CD4-positive, alpha-beta T cell (primary cell): ENCODE measurements at regions not wholly inside any gene's neighbourhood (a gene's known extent, or its start where the extent isn't known, plus 50 kb on each side); places are given as distances from the start of the nearest gene placed in this dataset.

ENCODE experiments used
- ATAC-seq: fragments of 200-7000 bp; cut with Tn5 transposase; one replicate; pipeline ENCODE4 v1.10.0; 2022; ENCODE audit warnings: mild to moderate bottlenecking; ENCODE audit not compliant: poor library complexity
- CTCF ChIA-PET: fragments of 350-600 bp; sonication (Branson Sonifier 250); formaldehyde crosslinking; loops from one replicate; lab custom pipeline; 2021; ENCODE audit warnings: antibody characterized with exemption, inconsistent platforms; lab: Charles Lee
- POLR2A ChIA-PET: fragments of 350-600 bp; sonication (Branson Sonifier 250); formaldehyde crosslinking; loops from one replicate; lab custom pipeline; 2021; ENCODE audit warnings: antibody characterized with exemption, inconsistent platforms; lab: Charles Lee
- DNase-seq, 14 experiments: peaks; one replicate each; pipeline ENCODE4 v3.0.0-alpha.2; 2013 to 2020; ENCODE audit warnings: mixed read lengths in 2 of 14
- H3K27ac ChIP-seq, 2 donors: one replicate each; pipeline versions ENCODE4 v1.5.1 to v1.7.0; 2013; ENCODE audit warnings: low read length in 2 of 2, low read depth in 1 of 2, mild to moderate bottlenecking in 1 of 2
- H3K27me3 ChIP-seq, 2 experiments: 1 replicate in 1 of 2; 2 replicates in 1 of 2; pipeline versions ENCODE4 v1.6.1 to v1.7.0; 2013; ENCODE audit warnings: low read length in 2 of 2, control low read depth in 1 of 2, mild to moderate bottlenecking in 1 of 2, moderate library complexity in 1 of 2; ENCODE audit not compliant: insufficient read depth in 2 of 2, control insufficient read depth in 1 of 2
- H3K36me3 ChIP-seq: one replicate; pipeline ENCODE4 v1.6.1; 2013; ENCODE audit warnings: low read length, control low read depth; ENCODE audit not compliant: insufficient read depth
- H3K4me1 ChIP-seq: one replicate; pipeline ENCODE4 v1.6.1; 2013; ENCODE audit warnings: low read length, control low read depth; ENCODE audit not compliant: insufficient read depth
- H3K4me3 ChIP-seq: one replicate; pipeline ENCODE4 v1.5.1; 2013; ENCODE audit warnings: mild to moderate bottlenecking, low read length, moderate library complexity
- H3K9me3 ChIP-seq, 2 experiments: 1 replicate in 1 of 2; 2 replicates in 1 of 2; pipeline versions ENCODE4 v1.6.1 to v1.7.0; 2013; ENCODE audit warnings: low read length in 2 of 2, mild to moderate bottlenecking in 2 of 2, control low read depth in 1 of 2, moderate library complexity in 1 of 2; ENCODE audit not compliant: control insufficient read depth in 1 of 2, insufficient read depth in 1 of 2
- H3K27ac Mint-ChIP-seq: one replicate; pipeline ENCODE4 v1.8.0; 2020; ENCODE audit warnings: mixed read lengths
- H3K27me3 Mint-ChIP-seq: one replicate; pipeline ENCODE4 v1.8.0; 2021; ENCODE audit warnings: mixed read lengths
- H3K36me3 Mint-ChIP-seq: one replicate; pipeline ENCODE4 v1.8.0; 2021; ENCODE audit warnings: low read depth, mixed read lengths
- H3K4me1 Mint-ChIP-seq: one replicate; pipeline ENCODE4 v1.8.0; 2021; ENCODE audit warnings: low read depth, mixed read lengths
- H3K4me3 Mint-ChIP-seq: one replicate; pipeline ENCODE4 v1.8.0; 2020; ENCODE audit warnings: mild to moderate bottlenecking, mixed read lengths
- H3K9me3 Mint-ChIP-seq: one replicate; pipeline ENCODE4 v1.8.0; 2020; ENCODE audit warnings: mixed read lengths
- intact Hi-C, 2 experiments: fragments of 100-400 bp; cut with DNase I in 1 of 2; cut with micrococcal nuclease in 1 of 2; formaldehyde crosslinking; loops; one replicate each; pipeline versions ENCODE4 v1.15.1 to v1.9.0; 2023 to 2025; cut with DNase I, micrococcal nuclease
- TF ChIP-seq, protein P1 (sequence below): fragments of 200-600 bp; IDR thresholded peaks from one replicate; pipeline ENCODE4 v1.8.0; 2022; ENCODE audit warnings: antibody characterized with exemption, mild to moderate bottlenecking

DNA sequence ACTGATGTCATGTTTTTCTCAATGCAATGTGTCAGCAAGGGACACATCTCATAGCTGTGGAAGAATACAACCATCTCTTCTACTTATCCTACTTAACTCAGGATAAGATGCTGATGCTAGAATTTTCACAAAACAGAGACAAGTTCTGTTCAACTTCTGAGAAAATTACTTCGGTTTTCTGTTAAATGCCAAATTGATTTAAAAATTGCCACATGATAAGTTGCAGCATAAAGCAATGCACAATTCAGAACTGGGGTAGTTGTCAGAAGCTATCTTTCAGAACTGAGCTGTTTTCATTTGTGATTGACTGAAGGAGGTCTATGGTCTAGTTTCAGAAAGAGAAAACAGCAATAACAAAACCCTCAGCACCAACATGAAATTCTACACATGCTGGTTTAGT, 954.8 kb upstream of the C9orf72 start:
- H3K4me1 ChIP-seq: no peaks in the 10 kb centered on the region
- no peaks in the 10 kb centered on the region for H3K4me1 Mint-ChIP-seq
- H3K9me3 Mint-ChIP-seq: peaks cover 5% of the 10 kb centered on the region
- TF ChIP-seq, protein P1, sequence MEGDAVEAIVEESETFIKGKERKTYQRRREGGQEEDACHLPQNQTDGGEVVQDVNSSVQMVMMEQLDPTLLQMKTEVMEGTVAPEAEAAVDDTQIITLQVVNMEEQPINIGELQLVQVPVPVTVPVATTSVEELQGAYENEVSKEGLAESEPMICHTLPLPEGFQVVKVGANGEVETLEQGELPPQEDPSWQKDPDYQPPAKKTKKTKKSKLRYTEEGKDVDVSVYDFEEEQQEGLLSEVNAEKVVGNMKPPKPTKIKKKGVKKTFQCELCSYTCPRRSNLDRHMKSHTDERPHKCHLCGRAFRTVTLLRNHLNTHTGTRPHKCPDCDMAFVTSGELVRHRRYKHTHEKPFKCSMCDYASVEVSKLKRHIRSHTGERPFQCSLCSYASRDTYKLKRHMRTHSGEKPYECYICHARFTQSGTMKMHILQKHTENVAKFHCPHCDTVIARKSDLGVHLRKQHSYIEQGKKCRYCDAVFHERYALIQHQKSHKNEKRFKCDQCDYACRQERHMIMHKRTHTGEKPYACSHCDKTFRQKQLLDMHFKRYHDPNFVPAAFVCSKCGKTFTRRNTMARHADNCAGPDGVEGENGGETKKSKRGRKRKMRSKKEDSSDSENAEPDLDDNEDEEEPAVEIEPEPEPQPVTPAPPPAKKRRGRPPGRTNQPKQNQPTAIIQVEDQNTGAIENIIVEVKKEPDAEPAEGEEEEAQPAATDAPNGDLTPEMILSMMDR: no peak
- H3K27me3 Mint-ChIP-seq: no peaks in the 10 kb centered on the region
- H3K27ac ChIP-seq: no peak overlapping the region
- H3K4me3 Mint-ChIP-seq: no peak overlapping the region
- DNase-seq (no peak), ATAC-seq (no peak)
- ChIA-PET CTCF (no interaction called here), POLR2A (no interaction called here)
- peaks cover 0 to 4% of the 10 kb centered on the region in 2 experiments for H3K9me3 ChIP-seq
- H3K4me3 ChIP-seq: no peak overlapping the region
- H3K36me3 ChIP-seq: no peaks in the 10 kb centered on the region
- no peaks in the 10 kb centered on the region for H3K36me3 Mint-ChIP-seq
- intact Hi-C loops: no loop called here
- no peak overlapping the region for H3K27ac Mint-ChIP-seq
- H3K27me3 ChIP-seq: no peaks in the 10 kb centered on the region

DNA sequence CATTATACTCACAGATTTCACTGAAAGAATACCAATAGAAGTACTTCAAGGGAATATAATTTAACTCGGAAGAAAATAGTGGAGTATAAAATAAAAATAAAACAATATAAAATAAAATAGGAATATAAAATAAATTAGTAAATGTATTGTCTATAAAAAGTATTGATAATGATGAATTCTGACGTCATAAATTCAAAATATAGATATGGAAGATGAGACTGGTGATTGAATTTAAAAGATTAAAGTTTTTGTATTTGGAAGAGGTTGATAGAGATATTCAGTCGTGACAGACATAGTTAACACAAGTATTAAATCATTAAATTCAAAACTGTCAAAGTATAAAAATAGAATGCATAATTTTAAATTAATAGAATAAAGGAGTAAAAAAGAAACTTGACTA, 964.9 kb upstream of the C9orf72 start:
- Histone ChIP-seq H3K4me3 (no peak overlapping the region), H3K27ac (no peak overlapping the region), H3K9me3 (peaks cover 0 to 3% of the 10 kb centered on the region in 2 experiments), H3K27me3 (no peaks in the 10 kb centered on the region), H3K4me1 (no peaks in the 10 kb centered on the region), H3K36me3 (no peaks in the 10 kb centered on the region)
- no peak overlapping the region for H3K4me3 Mint-ChIP-seq
- ChIA-PET POLR2A (no interaction called here), CTCF (no interaction called here)
- ATAC-seq: no peak
- no peak overlapping the region for H3K27ac Mint-ChIP-seq
- DNase-seq: no peak
- no peaks in the 10 kb centered on the region for H3K27me3 Mint-ChIP-seq
- peaks cover 3% of the 10 kb centered on the region for H3K9me3 Mint-ChIP-seq
- TF ChIP-seq, protein P1: no peak
- no peaks in the 10 kb centered on the region for H3K36me3 Mint-ChIP-seq
- intact Hi-C loops: no loop called here
- no peaks in the 10 kb centered on the region for H3K4me1 Mint-ChIP-seq

DNA sequence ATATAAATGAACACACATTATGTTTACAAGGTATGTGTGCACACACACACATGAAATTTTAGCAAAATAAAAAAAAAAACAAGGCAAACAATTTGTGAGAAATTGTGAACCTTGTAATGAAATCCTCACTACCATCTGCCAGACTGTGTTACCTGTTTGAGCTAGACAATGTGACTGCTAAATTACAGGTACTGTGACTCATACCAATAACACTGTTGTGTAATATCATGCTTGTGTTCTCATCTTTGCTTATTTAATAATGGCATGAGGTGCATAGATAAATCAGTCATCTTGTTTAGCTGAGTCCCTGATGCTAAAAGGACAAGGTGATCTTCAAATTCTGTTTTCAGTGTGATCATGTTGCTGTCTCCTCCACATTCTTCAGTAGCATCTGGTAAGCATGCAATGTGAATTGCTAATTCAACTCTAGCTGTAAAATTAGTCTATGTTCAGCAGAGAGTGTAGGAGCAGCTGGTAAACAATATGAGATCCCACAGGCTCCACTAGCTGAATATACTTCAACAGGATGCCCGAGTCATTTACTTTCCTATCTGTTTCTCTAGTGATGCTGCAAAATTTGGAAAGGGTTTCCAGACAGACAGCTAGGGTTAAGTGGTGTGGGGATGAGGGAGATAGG, 966.3 kb upstream of the C9orf72 start:
- ChIA-PET POLR2A (no interaction called here), CTCF (no interaction called here)
- no peaks in the 10 kb centered on the region for H3K4me1 ChIP-seq
- no peaks in the 10 kb centered on the region for H3K27me3 ChIP-seq
- TF ChIP-seq, protein P1: no peak
- H3K36me3 ChIP-seq: no peaks in the 10 kb centered on the region
- no peak overlapping the region for H3K4me3 ChIP-seq
- H3K27ac ChIP-seq: no peak overlapping the region
- peaks cover 0 to 3% of the 10 kb centered on the region in 2 experiments for H3K9me3 ChIP-seq
- ATAC-seq (no peak), DNase-seq (no peak)
- no peaks in the 10 kb centered on the region for H3K4me1 Mint-ChIP-seq
- intact Hi-C loops: no loop called here
- H3K36me3 Mint-ChIP-seq: no peaks in the 10 kb centered on the region
- no peaks in the 10 kb centered on the region for H3K27me3 Mint-ChIP-seq
- no peak overlapping the region for H3K4me3 Mint-ChIP-seq
- H3K9me3 Mint-ChIP-seq: peaks cover 3% of the 10 kb centered on the region
- H3K27ac Mint-ChIP-seq: no peak overlapping the region
